ENCODE measurements at regions not wholly inside any gene's neighbourhood (a gene's known extent, or its start where the extent isn't known, plus 50 kb on each side); places are given as distances from the start of the nearest gene placed in this dataset.

DNA sequence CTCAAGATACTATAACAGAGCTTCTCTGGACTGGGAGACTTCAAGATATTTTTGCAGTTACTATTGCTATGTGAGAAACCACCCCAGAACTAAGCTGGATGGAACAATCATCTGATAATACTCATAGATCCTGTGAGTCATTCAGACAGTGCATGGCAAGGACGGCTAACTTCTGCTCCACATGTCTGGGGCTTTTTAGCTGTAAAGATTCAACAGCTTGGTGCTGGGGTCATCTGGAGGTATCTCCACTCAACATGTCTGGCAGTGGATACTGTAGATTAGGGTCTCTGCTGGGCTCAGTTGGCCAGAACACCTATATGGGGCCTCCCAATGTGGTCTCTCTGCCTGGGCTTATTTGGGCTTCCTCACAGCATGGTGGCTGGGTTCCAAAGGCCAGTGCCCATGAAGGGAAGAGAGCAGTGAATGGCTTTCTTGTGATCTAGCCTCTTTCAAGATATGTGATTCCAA is 117.3 kb upstream of the SLC7A14 start:
- TF ChIP-seq, protein P1, sequence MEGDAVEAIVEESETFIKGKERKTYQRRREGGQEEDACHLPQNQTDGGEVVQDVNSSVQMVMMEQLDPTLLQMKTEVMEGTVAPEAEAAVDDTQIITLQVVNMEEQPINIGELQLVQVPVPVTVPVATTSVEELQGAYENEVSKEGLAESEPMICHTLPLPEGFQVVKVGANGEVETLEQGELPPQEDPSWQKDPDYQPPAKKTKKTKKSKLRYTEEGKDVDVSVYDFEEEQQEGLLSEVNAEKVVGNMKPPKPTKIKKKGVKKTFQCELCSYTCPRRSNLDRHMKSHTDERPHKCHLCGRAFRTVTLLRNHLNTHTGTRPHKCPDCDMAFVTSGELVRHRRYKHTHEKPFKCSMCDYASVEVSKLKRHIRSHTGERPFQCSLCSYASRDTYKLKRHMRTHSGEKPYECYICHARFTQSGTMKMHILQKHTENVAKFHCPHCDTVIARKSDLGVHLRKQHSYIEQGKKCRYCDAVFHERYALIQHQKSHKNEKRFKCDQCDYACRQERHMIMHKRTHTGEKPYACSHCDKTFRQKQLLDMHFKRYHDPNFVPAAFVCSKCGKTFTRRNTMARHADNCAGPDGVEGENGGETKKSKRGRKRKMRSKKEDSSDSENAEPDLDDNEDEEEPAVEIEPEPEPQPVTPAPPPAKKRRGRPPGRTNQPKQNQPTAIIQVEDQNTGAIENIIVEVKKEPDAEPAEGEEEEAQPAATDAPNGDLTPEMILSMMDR (optimal IDR thresholded peaks at IDR 0.05 in 1 of 3, IDR thresholded peaks at IDR 0.05 in 1 of 3, conservative IDR thresholded peaks at IDR 0.05 in 1 of 3; ENCODE audit: extremely low read depth in 1 of 3, insufficient read depth in 2 of 3, low read length in 3 of 3), result no peak
- TF ChIP-seq EZH2 (IDR thresholded peaks at IDR 0.05; ENCODE audit: low read length), result no peak
